ENCODE measurements at regions not wholly inside any gene's neighbourhood (a gene's known extent, or its start where the extent isn't known, plus 50 kb on each side); places are given as distances from the start of the nearest gene placed in this dataset.

DNA sequence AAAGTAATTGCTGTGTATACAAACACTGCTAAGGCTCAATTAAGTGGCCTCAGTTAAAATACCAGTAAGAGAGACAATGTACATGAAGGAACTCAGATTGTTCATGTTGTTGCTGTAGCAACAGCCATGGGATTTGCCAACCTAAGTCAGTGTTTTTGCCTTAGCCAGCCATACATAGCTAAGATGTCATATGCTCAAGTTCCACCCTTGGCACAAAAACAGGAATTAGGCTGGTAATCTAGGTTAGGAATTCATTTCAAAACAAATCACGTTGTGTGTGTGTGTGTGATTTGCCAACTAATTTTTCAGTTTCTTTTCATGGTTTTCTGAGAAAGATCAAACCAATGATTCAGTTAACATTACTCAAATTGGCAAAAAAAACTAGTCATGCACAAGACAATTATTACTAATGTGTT, 143.7 kb upstream of the KCNMB2 start:
- H3K9ac ChIP-seq (ENCODE audit: low read length in 5 of 5): no peak overlapping the region
- no peaks in the 10 kb centered on the region for H3K36me3 ChIP-seq (ENCODE audit: control insufficient read depth in 5 of 5, insufficient read depth in 5 of 5, low read length in 5 of 5)
- no peak overlapping the region for H3K4me3 ChIP-seq (ENCODE audit: low read depth in 1 of 5, low read length in 5 of 5)
- no peaks in the 10 kb centered on the region for H3K27me3 ChIP-seq (ENCODE audit: control insufficient read depth in 5 of 5, insufficient read depth in 4 of 5, low read length in 5 of 5)
- H3K4me1 ChIP-seq (ENCODE audit: control insufficient read depth in 5 of 5, insufficient read depth in 5 of 5, low read length in 5 of 5): peaks cover 0 to 20% (median 10%) of the 10 kb centered on the region in 5 donors
- H3K27ac ChIP-seq (ENCODE audit: low read depth, low read length): peak overlapping the region; percentile 35
- no peaks in the 10 kb centered on the region for H3K9me3 ChIP-seq (ENCODE audit: control insufficient read depth in 5 of 5, low read length in 5 of 5)

DNA sequence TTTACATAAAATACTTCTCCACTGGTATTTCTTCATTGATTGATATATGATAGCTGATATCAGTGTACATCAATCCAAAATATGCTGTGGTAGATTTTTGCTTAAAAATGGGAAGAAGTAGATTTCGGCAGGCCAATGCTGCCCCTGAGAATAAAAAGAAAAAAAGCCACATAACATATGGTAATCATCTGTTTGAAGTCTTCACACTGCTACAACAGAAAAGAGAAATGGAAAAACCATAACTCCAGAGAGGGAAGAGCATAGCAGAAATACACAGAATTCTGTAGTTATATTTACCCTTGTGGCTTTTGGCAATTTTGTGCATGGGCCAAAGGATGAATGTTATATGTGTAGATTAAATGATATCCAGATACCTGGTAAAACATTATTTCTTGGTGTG, 143.1 kb upstream of the KCNMB2 start:
- no peaks in the 10 kb centered on the region for H3K9me3 ChIP-seq (ENCODE audit: control insufficient read depth in 5 of 5, low read length in 5 of 5)
- no peaks in the 10 kb centered on the region for H3K36me3 ChIP-seq (ENCODE audit: control insufficient read depth in 5 of 5, insufficient read depth in 5 of 5, low read length in 5 of 5)
- H3K27ac ChIP-seq (ENCODE audit: low read depth, low read length): peak overlapping the region; percentile 37

GRCh38 chr3:178393824-178394223, 142.4 kb upstream of the KCNMB2 start:
- Histone ChIP-seq H3K4me3 (ENCODE audit: low read depth in 1 of 5, low read length in 5 of 5) (no peak overlapping the region), H3K27me3 (ENCODE audit: control insufficient read depth in 5 of 5, insufficient read depth in 4 of 5, low read length in 5 of 5) (no peaks in the 10 kb centered on the region), H3K36me3 (ENCODE audit: control insufficient read depth in 5 of 5, insufficient read depth in 5 of 5, low read length in 5 of 5) (no peaks in the 10 kb centered on the region), H3K9ac (ENCODE audit: low read length in 5 of 5) (no peak overlapping the region), H3K9me3 (ENCODE audit: control insufficient read depth in 5 of 5, low read length in 5 of 5) (peaks cover 0 to 5% (median 0%) of the 10 kb centered on the region in 5 donors), H3K4me1 (ENCODE audit: control insufficient read depth in 5 of 5, insufficient read depth in 5 of 5, low read length in 5 of 5) (peaks cover 0 to 20% (median 10%) of the 10 kb centered on the region in 5 donors), H3K27ac (ENCODE audit: low read depth, low read length) (peak overlapping the region; percentile 37)

More for the DNA sequence above, 143.1 kb upstream of the KCNMB2 start:
- H3K4me1 ChIP-seq (ENCODE audit: control insufficient read depth in 5 of 5, insufficient read depth in 5 of 5, low read length in 5 of 5): peaks cover 0 to 20% (median 10%) of the 10 kb centered on the region in 5 donors
- H3K9ac ChIP-seq (ENCODE audit: low read length in 5 of 5): no peak overlapping the region
- H3K4me3 ChIP-seq (ENCODE audit: low read depth in 1 of 5, low read length in 5 of 5): no peak overlapping the region
- H3K27me3 ChIP-seq (ENCODE audit: control insufficient read depth in 5 of 5, insufficient read depth in 4 of 5, low read length in 5 of 5): no peaks in the 10 kb centered on the region

DNA sequence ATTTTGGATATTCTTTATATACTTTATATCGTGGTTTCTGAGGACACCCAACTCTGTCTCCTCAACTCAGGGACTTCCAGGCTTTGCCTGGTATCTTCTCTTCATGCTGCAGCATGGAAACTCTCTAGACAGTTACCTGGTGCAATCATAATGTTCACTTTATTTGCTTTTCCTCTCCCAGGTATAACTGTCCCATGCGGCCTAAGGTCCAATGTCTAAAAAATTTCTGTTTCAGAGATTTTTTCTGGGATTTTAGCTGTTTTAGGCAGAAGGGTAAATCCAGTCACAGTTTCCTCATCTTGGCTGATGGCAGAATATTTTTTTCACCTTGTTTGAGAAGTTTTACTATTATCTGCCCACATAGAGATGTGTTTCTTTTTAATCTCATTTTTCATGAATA, 139.9 kb upstream of the KCNMB2 start:
- Histone ChIP-seq H3K9me3 (ENCODE audit: control insufficient read depth in 5 of 5, low read length in 5 of 5) (peaks cover 0 to 5% (median 0%) of the 10 kb centered on the region in 5 donors), H3K4me3 (ENCODE audit: low read depth in 1 of 5, low read length in 5 of 5) (no peak overlapping the region), H3K36me3 (ENCODE audit: control insufficient read depth in 5 of 5, insufficient read depth in 5 of 5, low read length in 5 of 5) (no peaks in the 10 kb centered on the region), H3K4me1 (ENCODE audit: control insufficient read depth in 5 of 5, insufficient read depth in 5 of 5, low read length in 5 of 5) (peaks cover 0 to 20% (median 10%) of the 10 kb centered on the region in 5 donors), H3K9ac (ENCODE audit: low read length in 5 of 5) (no peak overlapping the region), H3K27me3 (ENCODE audit: control insufficient read depth in 5 of 5, insufficient read depth in 4 of 5, low read length in 5 of 5) (no peaks in the 10 kb centered on the region), H3K27ac (ENCODE audit: low read depth, low read length) (no peak overlapping the region)

DNA sequence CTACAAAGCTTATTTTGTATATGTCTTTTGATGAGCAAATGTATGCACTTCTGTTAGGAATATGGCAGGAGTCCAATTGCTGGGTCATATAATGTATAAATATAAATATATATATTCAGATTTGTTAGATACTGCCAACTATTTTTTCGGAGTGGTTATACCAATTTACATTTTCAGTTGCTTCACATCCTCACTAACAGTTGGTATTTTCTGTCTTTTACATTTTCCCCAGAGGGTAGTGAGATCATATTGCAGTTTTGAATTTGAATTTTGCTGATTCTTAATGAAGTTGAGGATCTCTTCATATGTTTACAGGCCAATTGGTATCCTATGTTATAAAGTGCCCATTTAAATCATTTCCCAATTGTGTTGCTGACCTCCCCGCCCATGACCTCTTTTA, 139.0 kb upstream of the KCNMB2 start:
- H3K27ac ChIP-seq (ENCODE audit: low read depth, low read length): no peak overlapping the region
- no peaks in the 10 kb centered on the region for H3K27me3 ChIP-seq (ENCODE audit: control insufficient read depth in 5 of 5, insufficient read depth in 4 of 5, low read length in 5 of 5)
- peaks cover 0 to 5% (median 0%) of the 10 kb centered on the region in 5 donors for H3K9me3 ChIP-seq (ENCODE audit: control insufficient read depth in 5 of 5, low read length in 5 of 5)
- no peak overlapping the region for H3K4me3 ChIP-seq (ENCODE audit: low read depth in 1 of 5, low read length in 5 of 5)
- no peaks in the 10 kb centered on the region for H3K36me3 ChIP-seq (ENCODE audit: control insufficient read depth in 5 of 5, insufficient read depth in 5 of 5, low read length in 5 of 5)
- no peak overlapping the region for H3K9ac ChIP-seq (ENCODE audit: low read length in 5 of 5)
- peaks cover 0 to 19% (median 10%) of the 10 kb centered on the region in 5 donors for H3K4me1 ChIP-seq (ENCODE audit: control insufficient read depth in 5 of 5, insufficient read depth in 5 of 5, low read length in 5 of 5)

- H3K4me3 ChIP-seq (ENCODE audit: low read depth in 1 of 5, low read length in 5 of 5): no peak overlapping the region
- no peaks in the 10 kb centered on the region for H3K36me3 ChIP-seq (ENCODE audit: control insufficient read depth in 5 of 5, insufficient read depth in 5 of 5, low read length in 5 of 5)
- H3K9me3 ChIP-seq (ENCODE audit: control insufficient read depth in 5 of 5, low read length in 5 of 5): peaks cover 0 to 5% (median 0%) of the 10 kb centered on the region in 5 donors
- H3K4me1 ChIP-seq (ENCODE audit: control insufficient read depth in 5 of 5, insufficient read depth in 5 of 5, low read length in 5 of 5): peaks cover 0 to 12% (median 5%) of the 10 kb centered on the region in 5 donors
- H3K9ac ChIP-seq (ENCODE audit: low read length in 5 of 5): no peak overlapping the region
- H3K27me3 ChIP-seq (ENCODE audit: control insufficient read depth in 5 of 5, insufficient read depth in 4 of 5, low read length in 5 of 5): no peaks in the 10 kb centered on the region
- H3K27ac ChIP-seq (ENCODE audit: low read depth, low read length): no peak overlapping the region
These were observed 138.4 kb upstream of the KCNMB2 start for GRCh38 chr3:178397836-178398235.

DNA sequence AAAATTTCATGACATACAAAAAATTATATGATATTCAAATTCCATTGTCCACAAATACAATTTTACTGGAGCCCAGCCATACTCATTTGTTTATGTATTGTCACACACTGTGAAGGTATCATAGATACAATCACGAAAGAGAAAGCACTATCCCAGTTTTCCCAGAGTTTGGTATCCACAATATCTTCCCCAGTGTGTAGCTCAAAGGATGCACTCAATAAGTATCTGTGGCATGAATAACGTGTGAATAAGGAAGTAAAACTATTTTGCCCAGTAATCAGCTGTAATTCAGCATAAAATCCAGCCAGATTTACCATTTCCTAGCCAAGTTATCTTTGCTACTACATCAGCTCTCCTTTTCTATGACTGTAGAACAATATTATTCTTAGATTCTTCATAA, 131.3 kb upstream of the KCNMB2 start:
- Histone ChIP-seq H3K9ac (ENCODE audit: low read length in 5 of 5) (no peak overlapping the region), H3K9me3 (ENCODE audit: control insufficient read depth in 5 of 5, low read length in 5 of 5) (no peaks in the 10 kb centered on the region), H3K27me3 (ENCODE audit: control insufficient read depth in 5 of 5, insufficient read depth in 4 of 5, low read length in 5 of 5) (no peaks in the 10 kb centered on the region), H3K36me3 (ENCODE audit: control insufficient read depth in 5 of 5, insufficient read depth in 5 of 5, low read length in 5 of 5) (no peaks in the 10 kb centered on the region), H3K27ac (ENCODE audit: low read depth, low read length) (no peak overlapping the region), H3K4me1 (ENCODE audit: control insufficient read depth in 5 of 5, insufficient read depth in 5 of 5, low read length in 5 of 5) (peaks cover 0 to 10% (median 0%) of the 10 kb centered on the region in 5 donors), H3K4me3 (ENCODE audit: low read depth in 1 of 5, low read length in 5 of 5) (no peak overlapping the region)

DNA sequence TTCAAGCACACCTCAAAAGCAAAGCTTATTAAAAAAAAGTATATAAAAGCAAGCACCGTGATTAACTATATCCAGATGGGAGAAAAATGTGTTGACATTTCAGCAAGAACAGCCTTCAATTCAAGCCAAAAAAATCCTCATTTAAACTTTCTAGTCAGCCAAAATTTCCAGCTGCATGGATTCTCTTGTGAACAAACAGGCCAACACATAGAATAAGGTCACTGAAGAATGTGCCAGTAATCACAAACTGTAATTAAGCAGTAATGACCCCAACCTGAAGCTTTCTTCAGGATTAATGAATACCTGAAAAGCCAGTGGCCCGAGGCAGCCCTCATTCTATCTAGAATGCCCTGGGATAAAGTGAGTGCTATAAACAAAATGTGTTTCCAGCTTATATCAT, 130.7 kb upstream of the KCNMB2 start:
- peaks cover 0 to 10% (median 0%) of the 10 kb centered on the region in 5 donors for H3K4me1 ChIP-seq (ENCODE audit: control insufficient read depth in 5 of 5, insufficient read depth in 5 of 5, low read length in 5 of 5)
- no peaks in the 10 kb centered on the region for H3K9me3 ChIP-seq (ENCODE audit: control insufficient read depth in 5 of 5, low read length in 5 of 5)
- H3K27me3 ChIP-seq (ENCODE audit: control insufficient read depth in 5 of 5, insufficient read depth in 4 of 5, low read length in 5 of 5): no peaks in the 10 kb centered on the region
- H3K9ac ChIP-seq (ENCODE audit: low read length in 5 of 5): no peak overlapping the region
- no peaks in the 10 kb centered on the region for H3K36me3 ChIP-seq (ENCODE audit: control insufficient read depth in 5 of 5, insufficient read depth in 5 of 5, low read length in 5 of 5)
- H3K4me3 ChIP-seq (ENCODE audit: low read depth in 1 of 5, low read length in 5 of 5): no peak overlapping the region
- no peak overlapping the region for H3K27ac ChIP-seq (ENCODE audit: low read depth, low read length)

- no peak overlapping the region for H3K9ac ChIP-seq (ENCODE audit: low read length in 5 of 5)
- no peaks in the 10 kb centered on the region for H3K9me3 ChIP-seq (ENCODE audit: control insufficient read depth in 5 of 5, low read length in 5 of 5)
- H3K27ac ChIP-seq (ENCODE audit: low read depth, low read length): no peak overlapping the region
- no peaks in the 10 kb centered on the region for H3K27me3 ChIP-seq (ENCODE audit: control insufficient read depth in 5 of 5, insufficient read depth in 4 of 5, low read length in 5 of 5)
- no peak overlapping the region for H3K4me3 ChIP-seq (ENCODE audit: low read depth in 1 of 5, low read length in 5 of 5)
- peaks cover 0 to 10% (median 0%) of the 10 kb centered on the region in 5 donors for H3K4me1 ChIP-seq (ENCODE audit: control insufficient read depth in 5 of 5, insufficient read depth in 5 of 5, low read length in 5 of 5)
- no peaks in the 10 kb centered on the region for H3K36me3 ChIP-seq (ENCODE audit: control insufficient read depth in 5 of 5, insufficient read depth in 5 of 5, low read length in 5 of 5)
These were observed 130.0 kb upstream of the KCNMB2 start for GRCh38 chr3:178406206-178406605.

DNA sequence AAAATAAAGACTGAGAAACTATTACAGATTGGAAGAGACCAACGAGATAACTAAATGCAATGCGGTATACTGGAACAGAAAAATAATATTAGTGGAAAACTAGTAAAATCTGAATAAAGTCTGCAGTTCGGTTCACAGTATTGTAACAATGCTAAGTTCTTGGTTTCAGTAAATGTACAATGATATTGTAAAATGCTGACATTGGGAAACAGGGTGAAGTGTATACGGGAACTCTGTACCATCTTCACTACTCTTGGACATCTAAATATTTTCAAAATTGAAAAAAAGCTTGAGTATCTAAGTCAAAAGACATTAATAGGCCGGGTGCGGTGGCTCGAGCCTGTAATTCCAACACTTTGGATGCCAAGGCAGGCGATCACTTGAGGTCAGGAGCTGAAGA, 120.9 kb upstream of the KCNMB2 start:
- H3K9me3 ChIP-seq (ENCODE audit: control insufficient read depth in 5 of 5, low read length in 5 of 5): no peaks in the 10 kb centered on the region
- no peak overlapping the region for H3K9ac ChIP-seq (ENCODE audit: low read length in 5 of 5)
- H3K4me1 ChIP-seq (ENCODE audit: control insufficient read depth in 5 of 5, insufficient read depth in 5 of 5, low read length in 5 of 5): peaks cover 0 to 3% (median 0%) of the 10 kb centered on the region in 5 donors
- H3K4me3 ChIP-seq (ENCODE audit: low read depth in 1 of 5, low read length in 5 of 5): no peak overlapping the region
- no peak overlapping the region for H3K27ac ChIP-seq (ENCODE audit: low read depth, low read length)
- no peaks in the 10 kb centered on the region for H3K36me3 ChIP-seq (ENCODE audit: control insufficient read depth in 5 of 5, insufficient read depth in 5 of 5, low read length in 5 of 5)
- no peaks in the 10 kb centered on the region for H3K27me3 ChIP-seq (ENCODE audit: control insufficient read depth in 5 of 5, insufficient read depth in 4 of 5, low read length in 5 of 5)

- H3K4me3 ChIP-seq (ENCODE audit: low read depth in 1 of 5, low read length in 5 of 5): no peak overlapping the region
- H3K4me1 ChIP-seq (ENCODE audit: control insufficient read depth in 5 of 5, insufficient read depth in 5 of 5, low read length in 5 of 5): peaks cover 0 to 3% (median 0%) of the 10 kb centered on the region in 5 donors
- no peak overlapping the region for H3K9ac ChIP-seq (ENCODE audit: low read length in 5 of 5)
- H3K27ac ChIP-seq (ENCODE audit: low read depth, low read length): no peak overlapping the region
- no peaks in the 10 kb centered on the region for H3K27me3 ChIP-seq (ENCODE audit: control insufficient read depth in 5 of 5, insufficient read depth in 4 of 5, low read length in 5 of 5)
- H3K9me3 ChIP-seq (ENCODE audit: control insufficient read depth in 5 of 5, low read length in 5 of 5): no peaks in the 10 kb centered on the region
- no peaks in the 10 kb centered on the region for H3K36me3 ChIP-seq (ENCODE audit: control insufficient read depth in 5 of 5, insufficient read depth in 5 of 5, low read length in 5 of 5)
These were observed 118.5 kb upstream of the KCNMB2 start for GRCh38 chr3:178417736-178418135.
